ENCODE measurements at regions not wholly inside any gene's neighbourhood (a gene's known extent, or its start where the extent isn't known, plus 50 kb on each side); places are given as distances from the start of the nearest gene placed in this dataset.
"Not testable (repeated sequence)": the region's sequence is repeated elsewhere in the genome, so short reads cannot be mapped to it uniquely, and the experiment has no call there.

- no peak for DNase-seq (ENCODE audit: extremely low spot score in 2 of 2)
- Histone ChIP-seq H3K9me3 (no peaks in the 10 kb centered on the region), H3K36me3 (no peaks in the 10 kb centered on the region), H3K4me1 (no peaks in the 10 kb centered on the region), H3K27ac (no peak overlapping the region), H3K27me3 (no peaks in the 10 kb centered on the region), H3K4me3 (no peak overlapping the region)
- intact Hi-C loops (cut with DNase I), result no loop called here
- TF ChIP-seq POLR2A (IDR thresholded peaks at IDR 0.05), result no peak
- no peak for TF ChIP-seq CTCF (IDR thresholded peaks at IDR 0.05)
- TF ChIP-seq POLR2AphosphoS5 (IDR thresholded peaks at IDR 0.05; ENCODE audit: insufficient read depth in 1 of 2, low read depth in 1 of 2), result no peak
Observed at GRCh38 chr12:89770391-89770790, 61.8 kb upstream of the ATP2B1 start.

- intact Hi-C loops (cut with DNase I), result no loop called here
- H3K27ac ChIP-seq, result no peak overlapping the region
- H3K4me3 ChIP-seq, result no peak overlapping the region
- TF ChIP-seq CTCF (IDR thresholded peaks at IDR 0.05) (no peak), POLR2A (IDR thresholded peaks at IDR 0.05) (no peak), POLR2AphosphoS5 (IDR thresholded peaks at IDR 0.05; ENCODE audit: insufficient read depth in 1 of 2, low read depth in 1 of 2) (no peak)
- no peaks in the 10 kb centered on the region for H3K9me3 ChIP-seq
- no peaks in the 10 kb centered on the region for H3K27me3 ChIP-seq
- no peaks in the 10 kb centered on the region for H3K36me3 ChIP-seq
- H3K4me1 ChIP-seq, result no peaks in the 10 kb centered on the region
- no peak for DNase-seq (ENCODE audit: extremely low spot score in 2 of 2)
Observed at GRCh38 chr12:89769483-89769818, 60.8 kb upstream of the ATP2B1 start.

GRCh38 chr12:89768586-89769482 is 60.2 kb upstream of the ATP2B1 start:
- no peaks in the 10 kb centered on the region for H3K4me1 ChIP-seq
- intact Hi-C loops (cut with DNase I), result no loop called here
- DNase-seq (ENCODE audit: extremely low spot score in 2 of 2), result no peak
- TF ChIP-seq POLR2AphosphoS5 (IDR thresholded peaks at IDR 0.05; ENCODE audit: insufficient read depth in 1 of 2, low read depth in 1 of 2), result no peak
- TF ChIP-seq POLR2A (IDR thresholded peaks at IDR 0.05), result no peak
- no peak for TF ChIP-seq CTCF (IDR thresholded peaks at IDR 0.05)
- no peak overlapping the region for H3K27ac ChIP-seq
- H3K27me3 ChIP-seq, result no peaks in the 10 kb centered on the region
- no peaks in the 10 kb centered on the region for H3K9me3 ChIP-seq
- no peak overlapping the region for H3K4me3 ChIP-seq
- no peaks in the 10 kb centered on the region for H3K36me3 ChIP-seq

- no peak for DNase-seq (ENCODE audit: extremely low spot score in 2 of 2)
- Histone ChIP-seq H3K4me3 (no peak overlapping the region), H3K27ac (no peak overlapping the region), H3K4me1 (no peaks in the 10 kb centered on the region), H3K36me3 (no peaks in the 10 kb centered on the region), H3K27me3 (no peaks in the 10 kb centered on the region), H3K9me3 (no peaks in the 10 kb centered on the region)
- intact Hi-C loops (cut with DNase I), result no loop called here
- TF ChIP-seq POLR2AphosphoS5 (IDR thresholded peaks at IDR 0.05; ENCODE audit: insufficient read depth in 1 of 2, low read depth in 1 of 2) (no peak), CTCF (IDR thresholded peaks at IDR 0.05) (no peak), POLR2A (IDR thresholded peaks at IDR 0.05) (no peak)
Observed at GRCh38 chr12:89765959-89766824, 57.6 kb upstream of the ATP2B1 start.

GRCh38 chr12:89764164-89764563 is 55.5 kb upstream of the ATP2B1 start:
- DNase-seq (ENCODE audit: extremely low spot score in 2 of 2); H3K9me3 ChIP-seq; intact Hi-C loops (cut with DNase I); H3K27me3 ChIP-seq; H3K4me1 ChIP-seq; H3K36me3 ChIP-seq; H3K27ac ChIP-seq; H3K4me3 ChIP-seq: not testable (repeated sequence)

Measured in vagina (tissue), 2 donors.